H1 (cell line): ENCODE measurements at regions not wholly inside any gene's neighbourhood (a gene's known extent, or its start where the extent isn't known, plus 50 kb on each side); places are given as distances from the start of the nearest gene placed in this dataset.

ENCODE experiments used
- CTCF ChIA-PET: fragments of 300-600 bp; sonication (Branson Sonifier 250); formaldehyde crosslinking; loops from one replicate; lab custom pipeline; 2021; ENCODE audit not compliant: partially characterized antibody; lab: Charles Lee
- POLR2A ChIA-PET: fragments of 300-600 bp; sonication (Branson Sonifier 250); formaldehyde crosslinking; loops from one replicate; lab custom pipeline; 2021; ENCODE audit warnings: inconsistent platforms; ENCODE audit not compliant: partially characterized antibody; lab: Charles Lee
- DNase-seq, 2 experiments: peaks; one replicate each; pipeline versions ENCODE4 v3.0.0 to v3.0.0-alpha.2; 2010 to 2022; ENCODE audit warnings: low spot score in 2 of 2, low read depth in 1 of 2, mixed read lengths in 1 of 2
- FAIRE-seq: peaks from 2 replicates; lab custom pipeline; 2011; peaks lifted over from hg19 to GRCh38; lab: Jason Lieb, UNC
- H2AFZ ChIP-seq: 2 replicates; pipeline ENCODE4 v1.8.1; 2012; ENCODE audit warnings: low read length, inconsistent platforms
- H2AK5ac ChIP-seq: 2 replicates; pipeline ENCODE4 v1.6.1; 2013; ENCODE audit warnings: low read depth, low read length
- H2BK120ac ChIP-seq: replicated peaks from 2 replicates; pipeline ENCODE3; 2013; ENCODE audit warnings: low read depth, low read length, inconsistent platforms
- H2BK12ac ChIP-seq: 2 replicates; pipeline ENCODE4 v1.6.1; 2013; ENCODE audit warnings: low read depth, low read length
- H2BK15ac ChIP-seq: 2 replicates; pipeline ENCODE4 v1.6.1; 2013; ENCODE audit warnings: low read length
- H2BK20ac ChIP-seq: 2 replicates; pipeline ENCODE4 v1.6.1; 2013; ENCODE audit warnings: low read length
- H2BK5ac ChIP-seq: 2 replicates; pipeline ENCODE4 v1.6.1; 2013; ENCODE audit warnings: low read depth, low read length
- H3K14ac ChIP-seq: 2 replicates; pipeline ENCODE4 v1.6.1; 2013; ENCODE audit warnings: inconsistent platforms; ENCODE audit not compliant: insufficient read length
- H3K18ac ChIP-seq: 2 replicates; pipeline ENCODE4 v1.6.1; 2013; ENCODE audit warnings: low read length; ENCODE audit errors: extremely low read depth
- H3K23ac ChIP-seq: 2 replicates; pipeline ENCODE4 v1.6.1; 2013; ENCODE audit warnings: inconsistent platforms; ENCODE audit not compliant: insufficient read length
- H3K23me2 ChIP-seq: 2 replicates; pipeline ENCODE4 v1.6.1; 2013; ENCODE audit warnings: low read depth, low read length
- H3K27ac ChIP-seq: 2 replicates; pipeline ENCODE4 v1.6.1; 2011; ENCODE audit warnings: low read depth, low read length, inconsistent platforms
- H3K27me3 ChIP-seq, 4 experiments: replicated peaks in 1 of 4; 1 replicate in 1 of 4; 2 replicates in 3 of 4; pipeline versions ENCODE4 v1.6.1 to v1.8.1; 2011 to 2013; ENCODE audit warnings: low read length in 3 of 4, mild to moderate bottlenecking in 3 of 4, inconsistent platforms in 2 of 4, mixed read lengths in 2 of 4, moderate library complexity in 1 of 4; ENCODE audit not compliant: control insufficient read depth in 3 of 4, insufficient read depth in 3 of 4; ENCODE audit errors: extremely low read depth in 1 of 4
- H3K36me3 ChIP-seq, 4 experiments: 2 replicates each; pipeline versions ENCODE4 v1.6.1 to v1.8.1; 2011 to 2013; ENCODE audit warnings: mild to moderate bottlenecking in 4 of 4, low read length in 3 of 4, moderate library complexity in 2 of 4, control low read depth in 1 of 4, inconsistent platforms in 1 of 4; ENCODE audit not compliant: insufficient read depth in 4 of 4, control insufficient read depth in 2 of 4
- H3K4ac ChIP-seq: replicated peaks from 2 replicates; pipeline ENCODE3; 2013; ENCODE audit warnings: low read length, low read depth, mixed read lengths, inconsistent platforms; ENCODE audit not compliant: insufficient read length
- H3K4me1 ChIP-seq, 4 experiments: replicated peaks in 1 of 4; 1 replicate in 1 of 4; 2 replicates in 3 of 4; pipeline versions ENCODE4 v1.6.1 to v1.8.1; 2011 to 2013; ENCODE audit warnings: low read length in 3 of 4, inconsistent platforms in 2 of 4, mixed read lengths in 1 of 4; ENCODE audit not compliant: insufficient read depth in 4 of 4, control insufficient read depth in 3 of 4
- H3K4me2 ChIP-seq, 2 experiments: 2 replicates each; pipeline versions ENCODE4 v1.6.1 to v1.8.1; 2011 to 2013; ENCODE audit warnings: low read depth in 2 of 2, low read length in 2 of 2, control low read depth in 1 of 2, inconsistent platforms in 1 of 2, mild to moderate bottlenecking in 1 of 2; ENCODE audit not compliant: insufficient read depth in 1 of 2
- H3K4me3 ChIP-seq, 4 experiments: fragments of 200-600, 300-600 bp in 1 of 4; sonication (generic), shearing (Covaris generic), sonication (Bioruptor Twin) in 1 of 4; 2 replicates each; pipeline versions ENCODE4 v1.5.1 to v1.8.1; 2011 to 2016; ENCODE audit warnings: low read length in 4 of 4, low read depth in 3 of 4, control low read depth in 2 of 4, inconsistent platforms in 2 of 4, mild to moderate bottlenecking in 2 of 4, mixed read lengths in 1 of 4, moderate library complexity in 1 of 4; ENCODE audit not compliant: insufficient read depth in 2 of 4; ENCODE audit errors: extremely low read depth in 1 of 4
- H3K56ac ChIP-seq: replicated peaks from 2 replicates; pipeline ENCODE3; 2013; ENCODE audit warnings: low read depth, mild to moderate bottlenecking, mixed read lengths, low read length, inconsistent platforms; ENCODE audit not compliant: insufficient read length
- H3K79me1 ChIP-seq: 2 replicates; pipeline ENCODE4 v1.6.1; 2013; ENCODE audit warnings: low read depth, low read length, control low read depth
- H3K79me2 ChIP-seq, 2 experiments: 2 replicates each; pipeline versions ENCODE4 v1.6.1 to v1.8.1; 2012 to 2013; ENCODE audit warnings: low read length in 2 of 2, mild to moderate bottlenecking in 2 of 2, inconsistent platforms in 1 of 2; ENCODE audit not compliant: insufficient read depth in 2 of 2, control insufficient read depth in 1 of 2
- H3K9ac ChIP-seq, 4 experiments: replicated peaks in 1 of 4; 1 replicate in 1 of 4; 2 replicates in 3 of 4; pipeline versions ENCODE4 v1.6.1 to v1.8.1; 2011 to 2013; ENCODE audit warnings: low read depth in 3 of 4, low read length in 3 of 4, control low read depth in 2 of 4, mild to moderate bottlenecking in 2 of 4, moderate library complexity in 2 of 4, inconsistent platforms in 1 of 4; ENCODE audit errors: extremely low read depth in 1 of 4
- H3K9me3 ChIP-seq, 2 experiments: 2 replicates each; pipeline versions ENCODE4 v1.6.1 to v1.8.1; 2012 to 2013; ENCODE audit warnings: mild to moderate bottlenecking in 2 of 2, moderate library complexity in 2 of 2, control low read depth in 1 of 2, inconsistent platforms in 1 of 2, low read depth in 1 of 2, low read length in 1 of 2, mixed read lengths in 1 of 2; ENCODE audit not compliant: insufficient read depth in 2 of 2
- H4K20me1 ChIP-seq, 2 experiments: replicated peaks in 1 of 2; 2 replicates each; pipeline versions ENCODE3 to v1.8.1; 2011 to 2013; ENCODE audit warnings: inconsistent platforms in 2 of 2, low read length in 2 of 2, mild to moderate bottlenecking in 1 of 2; ENCODE audit not compliant: insufficient read depth in 2 of 2, control insufficient read depth in 1 of 2
- H4K5ac ChIP-seq: 2 replicates; pipeline ENCODE4 v1.6.1; 2013; ENCODE audit warnings: low read length, low read depth, mixed read lengths, inconsistent platforms; ENCODE audit not compliant: insufficient read length
- H4K8ac ChIP-seq: 2 replicates; pipeline ENCODE4 v1.8.0; 2013; ENCODE audit warnings: mild to moderate bottlenecking, moderate library complexity, low read length, inconsistent platforms; ENCODE audit not compliant: insufficient read depth; ENCODE audit errors: extremely low read depth
- H4K91ac ChIP-seq: replicated peaks from 2 replicates; pipeline ENCODE3; 2013; ENCODE audit warnings: low read length, mixed read lengths, inconsistent platforms; ENCODE audit not compliant: insufficient read length
- CHD1 ChIP-seq: IDR thresholded peaks from 2 replicates; pipeline ENCODE4 v1.6.1; 2012; ENCODE audit warnings: low read depth, low read length, improper control_type of control experiment
- CHD2 ChIP-seq: IDR thresholded peaks from 2 replicates; pipeline ENCODE4 v1.6.1; 2012; ENCODE audit warnings: low read length, improper control_type of control experiment
- SIN3A ChIP-seq, 2 experiments: IDR thresholded peaks in 1 of 2; conservative IDR thresholded peaks in 1 of 2; 2 replicates each; pipeline ENCODE4 v1.6.1; 2011 to 2012; ENCODE audit warnings: low read length in 2 of 2, improper control_type of control experiment in 1 of 2, low read depth in 1 of 2, mild to moderate bottlenecking in 1 of 2
- WGBS, 2 experiments: shearing (Covaris generic) in 1 of 2; methylation state at CpG; one replicate each; pipeline versions ENCODE4 v1.1.6 to v1.1.7; 2013 to 2015; ENCODE audit warnings: low lambda C conversion rate in 2 of 2, mixed read lengths in 2 of 2, inconsistent platforms in 1 of 2, low coverage in 1 of 2, missing lambda C conversion rate in 1 of 2; ENCODE audit not compliant: insufficient replicate concordance in 2 of 2, insufficient coverage in 1 of 2, insufficient read length in 1 of 2; ENCODE audit errors: extremely low coverage in 1 of 2, missing lambda C conversion rate in 1 of 2; 5-methylcytosine and 5-hydroxymethylcytosine counted together
- TF ChIP-seq, protein P1 (sequence below), 3 experiments: IDR thresholded peaks; 1 replicate in 2 of 3; 2 replicates in 1 of 3; pipeline versions ENCODE4 v1.5.1 to v1.6.1; 2011; ENCODE audit warnings: low read length in 3 of 3, mild to moderate bottlenecking in 3 of 3, inconsistent platforms in 2 of 3, low read depth in 1 of 3, moderate library complexity in 1 of 3; ENCODE audit not compliant: insufficient read depth in 1 of 3; ENCODE audit errors: control extremely low read depth in 1 of 3

GRCh38 chr10:77721815-77722214 is 84.2 kb upstream of the KCNMA1 start:
- Histone ChIP-seq H3K56ac (no peak overlapping the region), H3K23me2 (no peaks in the 10 kb centered on the region), H4K8ac (no peak overlapping the region), H3K23ac (no peak overlapping the region), H2BK120ac (no peak overlapping the region), H3K4ac (no peak overlapping the region), H4K20me1 (no peaks in the 10 kb centered on the region), H4K5ac (no peak overlapping the region), H3K9me3 (no peaks in the 10 kb centered on the region), H2BK20ac (no peak overlapping the region), H3K9ac (no peak overlapping the region), H3K18ac (no peak overlapping the region), H3K79me1 (no peaks in the 10 kb centered on the region), H3K27me3 (no peaks in the 10 kb centered on the region)
- WGBS, 2 experiments, result 83% methylated on average over 3 of the region's 3 CpGs; no CpG with 5 or more reads in 1 of the 2 experiments
- DNase-seq, result no peak
- POLR2A ChIA-PET, result no interaction called here
- TF ChIP-seq, protein P1, sequence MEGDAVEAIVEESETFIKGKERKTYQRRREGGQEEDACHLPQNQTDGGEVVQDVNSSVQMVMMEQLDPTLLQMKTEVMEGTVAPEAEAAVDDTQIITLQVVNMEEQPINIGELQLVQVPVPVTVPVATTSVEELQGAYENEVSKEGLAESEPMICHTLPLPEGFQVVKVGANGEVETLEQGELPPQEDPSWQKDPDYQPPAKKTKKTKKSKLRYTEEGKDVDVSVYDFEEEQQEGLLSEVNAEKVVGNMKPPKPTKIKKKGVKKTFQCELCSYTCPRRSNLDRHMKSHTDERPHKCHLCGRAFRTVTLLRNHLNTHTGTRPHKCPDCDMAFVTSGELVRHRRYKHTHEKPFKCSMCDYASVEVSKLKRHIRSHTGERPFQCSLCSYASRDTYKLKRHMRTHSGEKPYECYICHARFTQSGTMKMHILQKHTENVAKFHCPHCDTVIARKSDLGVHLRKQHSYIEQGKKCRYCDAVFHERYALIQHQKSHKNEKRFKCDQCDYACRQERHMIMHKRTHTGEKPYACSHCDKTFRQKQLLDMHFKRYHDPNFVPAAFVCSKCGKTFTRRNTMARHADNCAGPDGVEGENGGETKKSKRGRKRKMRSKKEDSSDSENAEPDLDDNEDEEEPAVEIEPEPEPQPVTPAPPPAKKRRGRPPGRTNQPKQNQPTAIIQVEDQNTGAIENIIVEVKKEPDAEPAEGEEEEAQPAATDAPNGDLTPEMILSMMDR (IDR thresholded peaks at IDR 0.05; ENCODE audit: control extremely low read depth in 1 of 3, insufficient read depth in 1 of 3, low read depth in 1 of 3, low read length in 3 of 3), result no peak
- TF ChIP-seq CHD2 (no peak), SIN3A (conservative IDR thresholded peaks at IDR 0.05 in 1 of 2, IDR thresholded peaks at IDR 0.05 in 1 of 2; ENCODE audit: low read depth in 1 of 2, low read length in 2 of 2) (no peak), CHD1 (no peak)
- TF ChIP-seq, all 59 proteins: peak for 0
- CTCF ChIA-PET, result interaction anchor here (0.7 to 6.1 kb wide), 6 partner anchors 8 to 49 kb away, joined by 3 to 45 read pairs (median 4); no protein-coding TSS in a partner anchor
- no peak overlapping the region for H3K14ac ChIP-seq
- H3K79me2 ChIP-seq, result no peaks in the 10 kb centered on the region
- no peak overlapping the region for H3K4me3 ChIP-seq
- H3K4me2 ChIP-seq, result no peak overlapping the region
- no peak overlapping the region for H2BK12ac ChIP-seq
- no peak overlapping the region for H2BK15ac ChIP-seq
- H3K36me3 ChIP-seq, result no peaks in the 10 kb centered on the region
- peaks cover 0 to 3% (median 0%) of the 10 kb centered on the region in 4 experiments; a peak in 1 of 7 replicates for H3K4me1 ChIP-seq
- H2AFZ ChIP-seq, result no peak overlapping the region
- H3K27ac ChIP-seq, result no peak overlapping the region
- H2BK5ac ChIP-seq, result no peak overlapping the region
- no peak overlapping the region for H2AK5ac ChIP-seq
- no peak for FAIRE-seq
- no peak overlapping the region for H4K91ac ChIP-seq
